ENCODE measurements at regions not wholly inside any gene's neighbourhood (a gene's known extent, or its start where the extent isn't known, plus 50 kb on each side); places are given as distances from the start of the nearest gene placed in this dataset.

- DNase-seq (ENCODE audit: low read depth) = no peak
- no peak overlapping the region for H3K4me3 ChIP-seq (ENCODE audit: control insufficient read depth, low read depth, low read length)
- no peak for TF ChIP-seq CTCF (IDR thresholded peaks at IDR 0.05; ENCODE audit: control insufficient read depth, insufficient read depth, low read depth, low read length, missing control alignments)
Measured at GRCh38 chr11:128116447-128116846, 470.9 kb downstream of the ETS1 start.

GRCh38 chr11:128105950-128106349 lies 481.4 kb downstream of the ETS1 start:
- TF ChIP-seq CTCF (IDR thresholded peaks at IDR 0.05; ENCODE audit: control insufficient read depth, insufficient read depth, low read depth, low read length, missing control alignments) = no peak
- no peak overlapping the region for H3K4me3 ChIP-seq (ENCODE audit: control insufficient read depth, low read depth, low read length)
- no peak for DNase-seq (ENCODE audit: low read depth)

- no peak for TF ChIP-seq CTCF (IDR thresholded peaks at IDR 0.05; ENCODE audit: control insufficient read depth, insufficient read depth, low read depth, low read length, missing control alignments)
- H3K4me3 ChIP-seq (ENCODE audit: control insufficient read depth, low read depth, low read length) = no peak overlapping the region
- DNase-seq (ENCODE audit: low read depth) = no peak
Measured at GRCh38 chr11:128105511-128105910, 481.8 kb downstream of the ETS1 start.

- no peak overlapping the region for H3K4me3 ChIP-seq (ENCODE audit: control insufficient read depth, low read depth, low read length)
- TF ChIP-seq CTCF (IDR thresholded peaks at IDR 0.05; ENCODE audit: control insufficient read depth, insufficient read depth, low read depth, low read length, missing control alignments) = no peak
- DNase-seq (ENCODE audit: low read depth) = no peak
Measured at GRCh38 chr11:128103278-128103873, 484.0 kb downstream of the ETS1 start.

- H3K4me3 ChIP-seq (ENCODE audit: control insufficient read depth, low read depth, low read length) = no peak overlapping the region
- TF ChIP-seq CTCF (IDR thresholded peaks at IDR 0.05; ENCODE audit: control insufficient read depth, insufficient read depth, low read depth, low read length, missing control alignments) = no peak
- no peak for DNase-seq (ENCODE audit: low read depth)
Measured at GRCh38 chr11:128098781-128099180, 488.6 kb downstream of the ETS1 start.

GRCh38 chr11:128095466-128095981 lies 491.8 kb downstream of the ETS1 start:
- DNase-seq (ENCODE audit: low read depth) = peak; percentile 27
- no peak overlapping the region for H3K4me3 ChIP-seq (ENCODE audit: control insufficient read depth, low read depth, low read length)
- TF ChIP-seq CTCF (IDR thresholded peaks at IDR 0.05; ENCODE audit: control insufficient read depth, insufficient read depth, low read depth, low read length, missing control alignments) = peak; percentile 16

Measured in AG09309 (cell line).